Chondrocyte (in vitro differentiated cells): ENCODE measurements at regions not wholly inside any gene's neighbourhood (a gene's known extent, or its start where the extent isn't known, plus 50 kb on each side); places are given as distances from the start of the nearest gene placed in this dataset.

Experiments used
- DNase-seq: peaks from one replicate; pipeline ENCODE4 v3.0.0; 2021; ENCODE audit warnings: mixed read lengths, low spot score
- H3K27ac Mint-ChIP-seq: one replicate; pipeline ENCODE4 v1.8.0; 2021; ENCODE audit warnings: mild to moderate bottlenecking, moderate library complexity, mixed read lengths; ENCODE audit not compliant: unreplicated experiment
- H3K27me3 Mint-ChIP-seq: 2 replicates; pipeline ENCODE4 v1.8.0; 2021; ENCODE audit warnings: low read depth, mixed read lengths
- H3K36me3 Mint-ChIP-seq: 2 replicates; pipeline ENCODE4 v1.8.0; 2021; ENCODE audit warnings: low read depth, mixed read lengths
- H3K4me1 Mint-ChIP-seq: 2 replicates; pipeline ENCODE4 v1.8.0; 2021; ENCODE audit warnings: low read depth, mild to moderate bottlenecking, mixed read lengths
- H3K4me3 Mint-ChIP-seq: one replicate; pipeline ENCODE4 v1.8.0; 2021; ENCODE audit warnings: mild to moderate bottlenecking, moderate library complexity, mixed read lengths; ENCODE audit not compliant: unreplicated experiment
- H3K9me3 Mint-ChIP-seq: 2 replicates; pipeline ENCODE4 v1.8.0; 2021; ENCODE audit warnings: low read depth, mixed read lengths
- CTCF ChIP-seq: fragments of 200-600 bp; sonication (generic); IDR thresholded peaks from 2 replicates; pipeline ENCODE4 v1.5.0; 2021; ENCODE audit warnings: antibody characterized with exemption, mild to moderate bottlenecking, moderate library complexity

- no peaks in the 10 kb centered on the region for H3K4me1 Mint-ChIP-seq
- no peaks in the 10 kb centered on the region for H3K36me3 Mint-ChIP-seq
- no peak overlapping the region for H3K4me3 Mint-ChIP-seq
- peaks cover 24% of the 10 kb centered on the region for H3K27me3 Mint-ChIP-seq
- no peak for TF ChIP-seq CTCF
- H3K9me3 Mint-ChIP-seq = no peaks in the 10 kb centered on the region
- no peak overlapping the region for H3K27ac Mint-ChIP-seq
- DNase-seq = no peak
These were observed 172.5 kb downstream of the IPMK start for GRCh38 chr10:58094985-58095718.

GRCh38 chr10:58091886-58092285 is 175.8 kb downstream of the IPMK start:
- H3K4me3 Mint-ChIP-seq = no peak overlapping the region

GRCh38 chr10:58089739-58090138 is 178.0 kb downstream of the IPMK start:
- no peak for TF ChIP-seq CTCF
- Mint-ChIP-seq H3K27ac (no peak overlapping the region), H3K4me1 (no peaks in the 10 kb centered on the region), H3K4me3 (no peak overlapping the region), H3K9me3 (no peaks in the 10 kb centered on the region), H3K27me3 (peaks cover 50% of the 10 kb centered on the region), H3K36me3 (no peaks in the 10 kb centered on the region)
- DNase-seq = no peak

More at GRCh38 chr10:58091886-58092285, 175.8 kb downstream of the IPMK start:
- Mint-ChIP-seq H3K36me3 (no peaks in the 10 kb centered on the region), H3K9me3 (no peaks in the 10 kb centered on the region), H3K27me3 (peaks cover 36% of the 10 kb centered on the region), H3K27ac (no peak overlapping the region), H3K4me1 (no peaks in the 10 kb centered on the region)
- no peak for DNase-seq
- TF ChIP-seq CTCF = no peak

- H3K9me3 Mint-ChIP-seq = no peaks in the 10 kb centered on the region
- DNase-seq = no peak
- no peak for TF ChIP-seq CTCF
- no peaks in the 10 kb centered on the region for H3K36me3 Mint-ChIP-seq
- H3K27me3 Mint-ChIP-seq = peaks cover 42% of the 10 kb centered on the region
- H3K4me1 Mint-ChIP-seq = no peaks in the 10 kb centered on the region
- no peak overlapping the region for H3K27ac Mint-ChIP-seq
- no peak overlapping the region for H3K4me3 Mint-ChIP-seq
These were observed 179.8 kb downstream of the IPMK start for GRCh38 chr10:58087896-58088295.

- no peaks in the 10 kb centered on the region for H3K9me3 Mint-ChIP-seq
- H3K4me3 Mint-ChIP-seq = no peak overlapping the region
- no peak for DNase-seq
- peaks cover 41% of the 10 kb centered on the region for H3K27me3 Mint-ChIP-seq
- H3K36me3 Mint-ChIP-seq = no peaks in the 10 kb centered on the region
- H3K27ac Mint-ChIP-seq = no peak overlapping the region
- H3K4me1 Mint-ChIP-seq = no peaks in the 10 kb centered on the region
- no peak for TF ChIP-seq CTCF
These were observed 180.9 kb downstream of the IPMK start for GRCh38 chr10:58086763-58087150.
